Natural killer cell (primary cell): ENCODE measurements at regions not wholly inside any gene's neighbourhood (a gene's known extent, or its start where the extent isn't known, plus 50 kb on each side); places are given as distances from the start of the nearest gene placed in this dataset.
"Not testable (repeated sequence)": the region's sequence is repeated elsewhere in the genome, so short reads cannot be mapped to it uniquely, and the experiment has no call there.

Experiments used
- ATAC-seq, 3 donors: fragments of 150-1000 bp in 2 of 3; fragments of 200-7000 bp in 1 of 3; cut with Tn5 transposase; 1 replicate in 1 of 3; 2 replicates in 2 of 3; pipeline ENCODE4 v1.10.0; 2021; ENCODE audit warnings: mild to moderate bottlenecking in 2 of 3, moderate library complexity in 2 of 3
- DNase-seq, 2 donors: peaks; one replicate each; pipeline versions ENCODE4 v3.0.0 to v3.0.0-alpha.2; 2013 to 2021; ENCODE audit warnings: mixed read lengths in 1 of 2
- H3K27ac ChIP-seq: one replicate; pipeline ENCODE4 v1.5.1; 2013; ENCODE audit warnings: mild to moderate bottlenecking, low read length
- H3K27me3 ChIP-seq: one replicate; pipeline ENCODE4 v1.6.1; 2013; ENCODE audit warnings: low read length; ENCODE audit not compliant: control insufficient read depth, insufficient read depth
- H3K36me3 ChIP-seq: one replicate; pipeline ENCODE4 v1.6.1; 2013; ENCODE audit warnings: low read length; ENCODE audit not compliant: control insufficient read depth, insufficient read depth
- H3K4me1 ChIP-seq: one replicate; pipeline ENCODE4 v1.6.1; 2013; ENCODE audit warnings: low read length; ENCODE audit not compliant: control insufficient read depth, insufficient read depth
- H3K4me3 ChIP-seq: one replicate; pipeline ENCODE4 v1.5.1; 2013; ENCODE audit warnings: low read length
- H3K9me3 ChIP-seq: one replicate; pipeline ENCODE4 v1.6.1; 2013; ENCODE audit warnings: low read length; ENCODE audit not compliant: control insufficient read depth, insufficient read depth
- H3K27ac Mint-ChIP-seq, 2 donors: one replicate each; pipeline ENCODE4 v1.8.0; 2022; ENCODE audit warnings: mild to moderate bottlenecking in 2 of 2, mixed read lengths in 2 of 2, moderate library complexity in 1 of 2
- H3K27me3 Mint-ChIP-seq, 2 donors: one replicate each; pipeline ENCODE4 v1.8.0; 2022; ENCODE audit warnings: low read depth in 2 of 2, mixed read lengths in 2 of 2
- H3K36me3 Mint-ChIP-seq: one replicate; pipeline ENCODE4 v1.8.0; 2022; ENCODE audit warnings: mixed read lengths
- H3K4me1 Mint-ChIP-seq, 2 donors: one replicate each; pipeline ENCODE4 v1.8.0; 2022; ENCODE audit warnings: mixed read lengths in 2 of 2
- H3K4me3 Mint-ChIP-seq: one replicate; pipeline ENCODE4 v1.8.0; 2022; ENCODE audit warnings: mild to moderate bottlenecking, moderate library complexity, mixed read lengths
- H3K9me3 Mint-ChIP-seq, 2 donors: one replicate each; pipeline ENCODE4 v1.8.0; 2022; ENCODE audit warnings: mixed read lengths in 2 of 2
- CTCF ChIP-seq: fragments of 200-600 bp; IDR thresholded peaks from one replicate; pipeline ENCODE4 v1.8.0; 2022; ENCODE audit warnings: antibody characterized with exemption
- WGBS: methylation state at CpG from one replicate; pipeline ENCODE4 v1.1.7; 2013; ENCODE audit warnings: missing lambda C conversion rate; ENCODE audit not compliant: insufficient coverage; 5-methylcytosine and 5-hydroxymethylcytosine counted together
- intact Hi-C: fragments of 100-400 bp; cut with micrococcal nuclease; formaldehyde crosslinking; loops from one replicate; pipeline ENCODE4 v1.14.2; 2022

DNA sequence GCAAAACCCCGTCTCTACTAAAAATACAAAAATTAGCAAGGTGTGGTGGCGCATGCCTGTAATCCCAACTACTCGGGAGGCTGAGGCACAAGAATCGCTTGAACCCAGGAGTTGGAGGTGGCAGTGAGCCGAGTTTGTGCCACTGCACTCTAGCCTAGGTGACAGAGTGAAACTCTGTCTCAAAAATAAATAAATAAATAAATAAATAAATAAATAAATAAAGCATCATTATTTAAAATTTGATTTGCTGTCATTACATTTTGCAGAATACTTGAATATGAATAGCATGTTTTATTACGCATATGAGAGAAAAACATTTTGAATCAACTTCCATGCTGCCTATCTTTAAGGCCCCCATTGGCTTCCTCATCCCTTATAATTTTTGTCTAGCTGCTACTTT, 53.4 kb upstream of the MED14 start:
- not testable (repeated sequence) for H3K4me3 Mint-ChIP-seq, H3K27ac ChIP-seq

GRCh38 chrX:40792433-40792832, 57.1 kb upstream of the MED14 start:
- H3K4me1 ChIP-seq = peaks cover 5% of the 10 kb centered on the region
- ATAC-seq = no peak
- H3K27me3 ChIP-seq = no peaks in the 10 kb centered on the region
- peaks cover 6 to 34% of the 10 kb centered on the region in 2 donors for H3K27me3 Mint-ChIP-seq
- no peak overlapping the region for H3K27ac Mint-ChIP-seq
- no peak for TF ChIP-seq CTCF
- H3K4me3 Mint-ChIP-seq = no peak overlapping the region
- H3K4me3 ChIP-seq = no peak overlapping the region
- no peaks in the 10 kb centered on the region for H3K9me3 ChIP-seq
- 64% methylated on average over 1 of the region's 1 CpG for WGBS
- no peaks in the 10 kb centered on the region for H3K36me3 Mint-ChIP-seq
- no peak for DNase-seq
- H3K9me3 Mint-ChIP-seq = no peaks in the 10 kb centered on the region
- intact Hi-C loops = no loop called here
- H3K27ac ChIP-seq = no peak overlapping the region
- no peaks in the 10 kb centered on the region for H3K36me3 ChIP-seq
- H3K4me1 Mint-ChIP-seq = peaks cover 0 to 6% of the 10 kb centered on the region in 2 donors

More for the DNA sequence above, 53.4 kb upstream of the MED14 start:
- H3K9me3 ChIP-seq, DNase-seq, intact Hi-C loops, H3K4me1 Mint-ChIP-seq, H3K36me3 Mint-ChIP-seq, H3K27ac Mint-ChIP-seq, H3K27me3 ChIP-seq, H3K9me3 Mint-ChIP-seq, H3K36me3 ChIP-seq, H3K4me1 ChIP-seq, ATAC-seq, H3K4me3 ChIP-seq: not testable (repeated sequence)
- 100% methylated on average over 3 of the region's 6 CpGs for WGBS
- H3K27me3 Mint-ChIP-seq = peaks cover 0 to 37% of the 10 kb centered on the region in 2 donors

GRCh38 chrX:40794829-40795130, 59.4 kb upstream of the MED14 start:
- not testable (repeated sequence) for H3K4me1 ChIP-seq, H3K4me3 ChIP-seq, H3K4me1 Mint-ChIP-seq, H3K9me3 Mint-ChIP-seq, DNase-seq, H3K27me3 ChIP-seq, H3K36me3 Mint-ChIP-seq, H3K27ac ChIP-seq, H3K36me3 ChIP-seq, H3K4me3 Mint-ChIP-seq, H3K9me3 ChIP-seq, ATAC-seq, H3K27ac Mint-ChIP-seq
- H3K27me3 Mint-ChIP-seq = peaks cover 11 to 42% of the 10 kb centered on the region in 2 donors
- 89% methylated on average over 1 of the region's 1 CpG for WGBS
- intact Hi-C loops = loop anchor here (1.0 to 2.0 kb wide), 2 partner anchors 143 to 250 kb away; no protein-coding TSS in a partner anchor

- intact Hi-C loops, H3K27me3 ChIP-seq, H3K36me3 ChIP-seq, H3K4me3 ChIP-seq, H3K27ac Mint-ChIP-seq, H3K9me3 Mint-ChIP-seq, H3K4me1 ChIP-seq, DNase-seq, H3K27ac ChIP-seq, H3K36me3 Mint-ChIP-seq, ATAC-seq, H3K9me3 ChIP-seq, H3K4me1 Mint-ChIP-seq, H3K4me3 Mint-ChIP-seq: not testable (repeated sequence)
- H3K27me3 Mint-ChIP-seq = peaks cover 11 to 51% of the 10 kb centered on the region in 2 donors
- 81% methylated on average over 3 of the region's 3 CpGs for WGBS
Measured at GRCh38 chrX:40799745-40800144, 64.4 kb upstream of the MED14 start.

DNA sequence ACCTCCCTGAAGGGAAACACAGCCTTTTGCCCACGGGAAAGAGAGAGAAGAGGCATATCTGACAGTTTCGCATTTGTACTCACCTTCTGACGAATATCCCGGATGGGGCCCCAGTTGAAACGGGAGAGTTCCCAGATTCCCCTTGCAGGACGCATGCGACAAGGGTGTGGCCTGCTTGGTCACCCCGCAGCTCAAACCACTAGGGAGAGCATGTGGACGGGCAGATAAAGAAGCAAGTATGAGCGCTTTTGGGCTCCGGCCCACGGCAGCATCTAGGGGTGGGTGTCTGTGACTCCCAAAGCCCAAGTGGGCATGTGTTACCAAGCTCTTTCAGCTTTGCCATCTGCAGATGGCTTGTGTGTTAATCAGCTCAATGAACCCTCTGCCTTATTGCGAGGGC, 70.1 kb upstream of the MED14 start:
- DNase-seq (no peak), ATAC-seq (no peak)
- Histone ChIP-seq H3K9me3 (no peaks in the 10 kb centered on the region), H3K36me3 (no peaks in the 10 kb centered on the region), H3K4me3 (no peak overlapping the region), H3K27ac (no peak overlapping the region), H3K4me1 (no peaks in the 10 kb centered on the region), H3K27me3 (no peaks in the 10 kb centered on the region)
- H3K9me3 Mint-ChIP-seq = no peaks in the 10 kb centered on the region
- no peak for TF ChIP-seq CTCF
- intact Hi-C loops = no loop called here
- no peak overlapping the region for H3K4me3 Mint-ChIP-seq
- H3K27me3 Mint-ChIP-seq = peaks cover 0 to 7% of the 10 kb centered on the region in 2 donors
- no peaks in the 10 kb centered on the region for H3K4me1 Mint-ChIP-seq
- H3K36me3 Mint-ChIP-seq = no peaks in the 10 kb centered on the region
- no peak overlapping the region for H3K27ac Mint-ChIP-seq
- 92% methylated on average over 13 of the region's 13 CpGs for WGBS
